ENCODE measurements at regions not wholly inside any gene's neighbourhood (a gene's known extent, or its start where the extent isn't known, plus 50 kb on each side); places are given as distances from the start of the nearest gene placed in this dataset.
"Not testable (repeated sequence)": the region's sequence is repeated elsewhere in the genome, so short reads cannot be mapped to it uniquely, and the experiment has no call there.

DNA sequence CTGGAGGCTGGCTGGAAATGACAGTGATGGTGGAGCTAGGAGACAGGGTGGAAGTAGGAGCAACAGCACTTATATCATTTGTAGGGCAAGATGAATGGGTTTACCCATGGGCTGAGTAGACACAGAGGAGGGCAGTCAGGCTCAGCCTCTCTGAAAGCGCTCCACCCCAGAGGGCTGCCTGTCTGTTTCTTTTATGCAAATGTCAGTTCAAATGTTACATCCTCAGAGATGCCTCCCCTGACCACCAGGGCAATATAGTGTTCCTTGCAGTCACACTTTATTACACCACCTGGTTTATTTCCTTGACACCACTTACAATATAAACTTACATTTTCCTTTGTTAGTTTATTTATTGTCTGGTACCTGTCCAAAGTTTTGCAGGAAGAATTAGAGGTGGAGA is 159.5 kb upstream of the IL12B start:
- Histone ChIP-seq H3K4me3 (ENCODE audit: low read length) (no peak overlapping the region), H3K9me3 (ENCODE audit: control insufficient read depth, low read length) (no peaks in the 10 kb centered on the region), H3K36me3 (ENCODE audit: control insufficient read depth, insufficient read depth, low read length) (no peaks in the 10 kb centered on the region), H3K4me1 (ENCODE audit: control insufficient read depth, insufficient read depth, low read length) (no peaks in the 10 kb centered on the region), H3K9ac (ENCODE audit: low read length) (no peak overlapping the region), H3K27me3 (ENCODE audit: control insufficient read depth, insufficient read depth, low read length) (no peaks in the 10 kb centered on the region)

DNA sequence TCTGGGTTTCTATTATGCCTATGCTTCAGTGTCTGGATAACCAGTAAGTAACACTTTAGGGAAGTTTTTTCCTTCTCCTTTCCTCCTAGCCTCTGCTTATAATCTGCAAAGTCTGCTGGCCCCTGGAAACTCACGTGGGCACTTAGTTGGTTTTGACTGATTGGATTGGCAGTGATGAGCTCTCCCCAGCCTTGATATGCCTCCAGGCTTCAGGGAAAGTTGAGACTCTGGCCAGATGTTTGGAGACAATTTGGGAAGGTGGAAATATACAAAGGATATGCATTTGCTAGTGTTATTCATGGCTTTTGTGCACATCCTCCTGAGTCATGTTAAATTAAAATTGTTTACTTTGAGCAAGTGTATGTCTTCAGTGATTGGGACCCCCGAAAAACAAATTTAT is 160.2 kb upstream of the IL12B start:
- no peaks in the 10 kb centered on the region for H3K9me3 ChIP-seq (ENCODE audit: control insufficient read depth, low read length)
- H3K36me3 ChIP-seq (ENCODE audit: control insufficient read depth, insufficient read depth, low read length), result no peaks in the 10 kb centered on the region
- H3K4me1 ChIP-seq (ENCODE audit: control insufficient read depth, insufficient read depth, low read length), result no peaks in the 10 kb centered on the region
- no peak overlapping the region for H3K4me3 ChIP-seq (ENCODE audit: low read length)
- no peaks in the 10 kb centered on the region for H3K27me3 ChIP-seq (ENCODE audit: control insufficient read depth, insufficient read depth, low read length)
- H3K9ac ChIP-seq (ENCODE audit: low read length), result no peak overlapping the region

DNA sequence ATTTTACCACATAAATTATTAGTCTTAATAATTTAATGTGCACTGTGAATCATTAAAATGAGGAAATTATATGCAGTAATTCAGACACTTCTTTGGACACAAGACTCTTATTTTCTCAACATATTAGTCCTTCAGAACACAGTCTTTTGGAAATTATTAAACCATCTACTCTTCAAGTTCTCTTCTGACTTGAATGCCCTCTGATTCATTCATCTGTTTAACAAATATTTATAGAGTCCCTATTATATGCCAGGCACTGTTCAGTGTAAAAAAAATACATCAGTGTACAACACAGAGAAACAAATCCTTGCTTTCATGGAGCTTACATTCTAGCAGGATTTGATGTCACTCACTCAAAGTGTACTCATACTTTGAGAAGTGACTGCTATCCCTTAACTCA is 163.4 kb upstream of the IL12B start:
- H3K36me3 ChIP-seq (ENCODE audit: control insufficient read depth, insufficient read depth, low read length), result no peaks in the 10 kb centered on the region
- no peak overlapping the region for H3K9ac ChIP-seq (ENCODE audit: low read length)
- no peaks in the 10 kb centered on the region for H3K9me3 ChIP-seq (ENCODE audit: control insufficient read depth, low read length)
- no peaks in the 10 kb centered on the region for H3K4me1 ChIP-seq (ENCODE audit: control insufficient read depth, insufficient read depth, low read length)
- H3K27me3 ChIP-seq (ENCODE audit: control insufficient read depth, insufficient read depth, low read length), result no peaks in the 10 kb centered on the region
- no peak overlapping the region for H3K4me3 ChIP-seq (ENCODE audit: low read length)

DNA sequence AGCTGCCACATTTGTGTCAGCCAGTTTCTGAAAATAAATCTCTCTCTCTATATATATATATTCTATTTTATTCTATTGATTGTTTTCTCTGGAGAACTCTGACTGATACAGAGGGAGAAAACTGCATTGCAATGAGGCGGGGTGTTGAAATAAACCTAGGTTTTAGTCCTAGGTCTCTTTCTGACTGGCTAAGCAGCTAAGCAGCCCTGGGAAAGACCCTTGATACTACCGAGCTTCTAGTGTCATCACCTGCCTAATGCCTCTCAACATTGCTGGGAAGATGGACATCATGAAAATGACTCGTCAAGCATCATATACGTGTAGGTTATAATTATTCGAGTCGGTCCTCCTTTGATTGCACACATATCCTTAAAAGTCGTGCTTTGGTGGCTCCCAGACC is 166.5 kb upstream of the IL12B start:
- Histone ChIP-seq H3K27me3 (ENCODE audit: control insufficient read depth, insufficient read depth, low read length) (no peaks in the 10 kb centered on the region), H3K4me3 (ENCODE audit: low read length) (no peak overlapping the region), H3K36me3 (ENCODE audit: control insufficient read depth, insufficient read depth, low read length) (no peaks in the 10 kb centered on the region), H3K4me1 (ENCODE audit: control insufficient read depth, insufficient read depth, low read length) (no peaks in the 10 kb centered on the region), H3K9me3 (ENCODE audit: control insufficient read depth, low read length) (no peaks in the 10 kb centered on the region), H3K9ac (ENCODE audit: low read length) (no peak overlapping the region)

DNA sequence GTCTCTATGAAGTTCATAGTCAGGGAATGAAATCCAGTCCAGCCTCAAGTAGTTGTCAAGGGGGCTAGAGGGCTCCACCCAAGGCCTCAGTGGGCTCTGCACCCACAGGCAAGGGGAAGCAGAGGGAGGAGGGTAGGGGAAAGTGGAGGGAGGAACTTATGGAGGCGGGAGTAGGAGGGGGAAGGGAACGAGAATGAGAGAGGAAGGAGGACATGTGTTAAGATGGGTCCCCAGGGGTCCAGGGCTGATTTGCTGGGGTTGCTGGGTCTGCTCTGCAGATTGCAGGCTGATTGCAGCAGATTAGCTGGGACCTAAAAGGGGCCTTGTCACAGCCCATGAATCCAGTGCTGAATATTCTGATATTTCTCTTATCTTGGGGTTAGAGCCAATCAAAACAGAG is 166.9 kb upstream of the IL12B start:
- H3K9me3 ChIP-seq (ENCODE audit: control insufficient read depth, low read length), result no peaks in the 10 kb centered on the region
- no peaks in the 10 kb centered on the region for H3K4me1 ChIP-seq (ENCODE audit: control insufficient read depth, insufficient read depth, low read length)
- H3K4me3 ChIP-seq (ENCODE audit: low read length), result no peak overlapping the region
- no peaks in the 10 kb centered on the region for H3K36me3 ChIP-seq (ENCODE audit: control insufficient read depth, insufficient read depth, low read length)
- H3K9ac ChIP-seq (ENCODE audit: low read length), result no peak overlapping the region
- no peaks in the 10 kb centered on the region for H3K27me3 ChIP-seq (ENCODE audit: control insufficient read depth, insufficient read depth, low read length)

DNA sequence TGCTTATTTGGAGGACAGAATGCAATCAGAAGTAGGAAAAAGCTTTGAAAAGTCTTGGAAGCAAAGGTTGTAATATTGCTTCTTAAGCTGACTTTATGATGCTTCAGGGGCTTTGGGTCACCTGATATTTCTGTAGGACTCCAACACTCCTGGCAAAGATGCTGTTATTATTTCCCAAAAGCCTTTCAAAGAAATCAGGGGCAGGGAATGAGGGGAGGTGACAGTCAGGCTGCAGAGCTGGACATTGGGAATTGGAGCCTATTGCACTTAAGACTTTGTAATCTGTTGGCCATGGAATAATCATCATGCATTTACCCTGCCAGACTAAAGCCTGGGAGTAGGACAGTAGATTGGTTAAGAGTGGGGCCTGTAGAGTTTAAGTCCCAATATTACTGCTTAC is 168.3 kb upstream of the IL12B start:
- Histone ChIP-seq H3K4me3 (ENCODE audit: low read length) (no peak overlapping the region), H3K4me1 (ENCODE audit: control insufficient read depth, insufficient read depth, low read length) (no peaks in the 10 kb centered on the region), H3K9me3 (ENCODE audit: control insufficient read depth, low read length) (no peaks in the 10 kb centered on the region), H3K36me3 (ENCODE audit: control insufficient read depth, insufficient read depth, low read length) (no peaks in the 10 kb centered on the region), H3K27me3 (ENCODE audit: control insufficient read depth, insufficient read depth, low read length) (no peaks in the 10 kb centered on the region), H3K9ac (ENCODE audit: low read length) (no peak overlapping the region)

DNA sequence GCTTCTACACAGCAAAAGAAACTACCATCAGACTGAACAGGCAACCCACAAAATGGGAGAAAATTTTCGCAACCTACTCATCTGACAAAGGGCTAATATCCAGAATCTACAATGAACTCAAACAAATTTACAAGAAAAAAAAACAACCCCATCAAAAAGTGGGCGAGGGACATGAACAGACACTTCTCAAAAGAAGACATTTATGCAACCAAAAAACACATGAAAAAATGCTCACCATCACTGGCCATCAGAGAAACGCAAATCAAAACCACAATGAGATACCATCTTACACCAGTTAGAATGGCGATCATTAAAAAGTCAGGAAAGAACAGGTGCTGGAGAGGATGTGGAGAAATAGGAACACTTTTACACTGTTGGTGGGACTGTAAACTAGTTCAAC is 171.8 kb upstream of the IL12B start:
- H3K9me3 ChIP-seq (ENCODE audit: control insufficient read depth, low read length); H3K4me3 ChIP-seq (ENCODE audit: low read length); H3K36me3 ChIP-seq (ENCODE audit: control insufficient read depth, insufficient read depth, low read length); H3K27me3 ChIP-seq (ENCODE audit: control insufficient read depth, insufficient read depth, low read length); H3K4me1 ChIP-seq (ENCODE audit: control insufficient read depth, insufficient read depth, low read length); H3K9ac ChIP-seq (ENCODE audit: low read length): not testable (repeated sequence)

DNA sequence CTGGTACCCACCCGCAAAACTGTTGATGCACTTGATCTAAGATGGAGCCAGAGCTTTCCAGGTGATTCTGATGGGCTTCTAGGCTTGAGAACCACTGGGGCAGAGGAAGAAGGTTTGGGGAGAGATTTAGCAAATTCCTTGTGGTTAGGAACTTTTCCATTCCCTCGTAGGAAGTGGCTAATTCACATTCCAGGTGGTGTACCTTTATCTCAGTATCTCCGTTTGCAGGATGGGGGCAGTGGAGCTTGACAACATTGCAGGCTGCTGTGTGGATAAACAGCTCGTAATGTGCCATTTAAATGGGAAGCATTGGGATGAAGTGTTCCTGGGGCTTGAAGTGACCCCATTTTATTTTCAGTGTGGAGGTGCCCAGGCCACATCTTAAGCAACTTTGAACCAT is 172.9 kb upstream of the IL12B start:
- H3K9me3 ChIP-seq (ENCODE audit: control insufficient read depth, low read length), result no peaks in the 10 kb centered on the region
- no peaks in the 10 kb centered on the region for H3K4me1 ChIP-seq (ENCODE audit: control insufficient read depth, insufficient read depth, low read length)
- no peaks in the 10 kb centered on the region for H3K36me3 ChIP-seq (ENCODE audit: control insufficient read depth, insufficient read depth, low read length)
- H3K27me3 ChIP-seq (ENCODE audit: control insufficient read depth, insufficient read depth, low read length), result no peaks in the 10 kb centered on the region
- H3K9ac ChIP-seq (ENCODE audit: low read length), result no peak overlapping the region
- no peak overlapping the region for H3K4me3 ChIP-seq (ENCODE audit: low read length)

DNA sequence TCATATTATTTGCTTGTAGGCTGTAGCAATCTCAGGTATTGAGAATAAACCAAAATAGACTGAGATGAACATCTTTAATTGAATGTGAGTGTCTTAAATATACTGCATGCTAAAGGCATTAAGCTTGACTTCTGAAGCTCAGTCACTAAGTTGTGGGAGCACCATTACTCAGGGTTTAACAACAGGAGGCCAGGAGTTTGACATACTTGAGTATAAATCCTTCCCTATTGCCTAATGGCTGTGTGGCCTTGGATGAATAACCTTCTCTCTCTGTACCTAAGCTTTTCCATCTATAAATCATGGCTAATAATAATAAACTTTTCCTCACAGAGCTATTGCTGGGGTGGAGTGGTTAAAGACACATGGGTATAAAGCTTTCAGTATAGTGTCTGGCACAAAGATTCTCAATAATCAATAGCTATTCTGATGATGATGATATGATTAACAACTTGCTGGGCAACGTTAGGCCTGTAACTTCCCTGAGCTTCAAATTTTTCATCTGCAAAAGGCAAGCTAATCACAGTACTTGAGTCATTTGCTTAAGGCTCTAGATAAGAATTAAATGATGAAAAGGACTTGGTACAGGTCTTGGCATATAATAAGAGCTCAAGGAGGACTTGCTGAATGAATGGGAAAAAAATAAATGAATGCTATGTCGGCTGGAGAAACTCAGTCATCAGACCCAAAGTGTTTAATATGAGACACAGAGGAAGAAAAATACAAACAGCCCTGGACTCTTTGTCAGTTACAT is 174.0 kb upstream of the IL12B start:
- Histone ChIP-seq H3K9ac (ENCODE audit: low read length) (no peak overlapping the region), H3K27me3 (ENCODE audit: control insufficient read depth, insufficient read depth, low read length) (no peaks in the 10 kb centered on the region), H3K36me3 (ENCODE audit: control insufficient read depth, insufficient read depth, low read length) (no peaks in the 10 kb centered on the region), H3K4me1 (ENCODE audit: control insufficient read depth, insufficient read depth, low read length) (no peaks in the 10 kb centered on the region), H3K4me3 (ENCODE audit: low read length) (no peak overlapping the region), H3K9me3 (ENCODE audit: control insufficient read depth, low read length) (no peaks in the 10 kb centered on the region)

DNA sequence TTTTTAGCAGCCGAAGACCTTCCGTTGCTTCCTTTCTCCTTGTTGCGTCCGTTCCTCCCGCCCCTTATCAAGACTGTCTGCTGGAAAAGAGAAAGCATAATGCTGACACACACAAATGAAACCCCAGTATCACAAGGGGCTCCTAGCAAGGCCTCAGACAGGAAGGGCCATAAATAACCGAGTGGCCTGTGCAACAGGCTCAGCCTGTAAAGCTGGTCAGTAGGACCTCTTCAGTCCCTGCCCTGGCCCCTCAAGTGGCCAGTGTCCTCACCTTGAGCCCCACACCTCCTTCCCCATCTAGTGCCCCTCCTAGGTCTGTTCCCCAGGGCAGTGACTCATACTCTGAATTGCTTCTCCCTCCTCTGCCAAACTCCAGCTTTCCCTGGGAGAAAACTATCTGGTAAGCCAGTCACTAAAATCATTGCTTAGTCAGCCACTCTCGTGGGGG is 174.6 kb upstream of the IL12B start:
- Histone ChIP-seq H3K9ac (ENCODE audit: low read length) (no peak overlapping the region), H3K4me1 (ENCODE audit: control insufficient read depth, insufficient read depth, low read length) (no peaks in the 10 kb centered on the region), H3K27me3 (ENCODE audit: control insufficient read depth, insufficient read depth, low read length) (no peaks in the 10 kb centered on the region), H3K36me3 (ENCODE audit: control insufficient read depth, insufficient read depth, low read length) (no peaks in the 10 kb centered on the region), H3K9me3 (ENCODE audit: control insufficient read depth, low read length) (no peaks in the 10 kb centered on the region), H3K4me3 (ENCODE audit: low read length) (no peak overlapping the region)

DNA sequence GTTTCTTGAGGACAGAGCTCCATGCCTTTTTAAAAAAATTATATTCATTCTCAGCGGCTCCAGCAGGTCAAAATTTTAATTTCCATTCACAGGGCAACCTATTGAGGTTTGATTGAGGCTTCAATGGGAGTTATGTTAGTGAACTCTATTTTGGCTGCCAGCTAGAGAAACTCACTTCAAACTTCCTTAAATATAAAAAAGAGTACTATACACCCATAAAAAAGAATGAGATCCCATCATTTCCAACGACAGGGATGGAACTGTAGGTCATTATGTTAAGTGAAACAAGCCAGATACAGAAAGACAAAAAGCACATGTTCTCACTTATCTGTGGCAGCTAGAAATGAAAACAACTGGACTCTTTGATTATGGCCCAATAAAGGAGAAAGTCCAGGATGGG is 176.8 kb upstream of the IL12B start:
- no peaks in the 10 kb centered on the region for H3K4me1 ChIP-seq (ENCODE audit: control insufficient read depth, insufficient read depth, low read length)
- H3K27me3 ChIP-seq (ENCODE audit: control insufficient read depth, insufficient read depth, low read length), result no peaks in the 10 kb centered on the region
- no peaks in the 10 kb centered on the region for H3K36me3 ChIP-seq (ENCODE audit: control insufficient read depth, insufficient read depth, low read length)

DNA sequence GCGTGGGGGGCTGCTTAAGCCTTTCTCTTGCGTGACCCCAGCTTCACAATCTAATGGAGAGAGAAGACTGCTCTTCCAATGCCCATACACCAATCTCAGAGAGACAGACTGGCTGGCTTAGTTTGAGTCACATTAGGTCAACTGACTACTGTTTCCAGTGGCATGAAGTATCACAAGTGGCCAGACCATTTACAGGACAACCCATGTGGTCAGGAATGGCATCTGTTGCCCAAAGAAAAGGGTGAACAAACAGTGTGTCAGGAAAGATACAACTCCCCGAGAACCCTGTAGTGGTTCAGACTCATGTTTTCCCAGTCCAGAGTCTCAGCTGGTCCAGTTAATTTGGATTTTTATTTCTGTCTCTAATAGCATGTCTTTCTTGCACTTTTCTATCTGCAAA is 177.4 kb upstream of the IL12B start:
- H3K9ac ChIP-seq (ENCODE audit: low read length), result no peak overlapping the region

More for the DNA sequence above, 176.8 kb upstream of the IL12B start:
- Histone ChIP-seq H3K9ac (ENCODE audit: low read length) (no peak overlapping the region), H3K4me3 (ENCODE audit: low read length) (no peak overlapping the region), H3K9me3 (ENCODE audit: control insufficient read depth, low read length) (no peaks in the 10 kb centered on the region)

DNA sequence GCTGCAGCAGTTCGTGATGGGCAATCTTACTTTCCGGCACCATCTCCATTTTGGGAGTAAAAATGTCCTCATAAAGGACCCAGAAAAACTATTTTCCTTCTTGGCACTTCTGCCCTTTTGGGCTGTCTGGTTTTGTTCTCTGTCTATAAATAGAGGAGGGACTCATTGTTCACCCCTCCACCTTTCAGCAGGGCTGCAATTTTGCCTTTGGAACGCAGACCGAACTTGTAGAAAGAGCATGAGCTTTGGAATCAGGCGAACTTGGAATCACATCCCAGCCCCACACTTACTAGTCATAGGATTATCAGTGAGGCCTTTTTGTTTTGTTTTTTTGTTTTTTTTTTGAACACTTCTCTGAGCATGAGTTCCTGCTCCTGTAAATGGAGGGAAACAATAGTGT is 178.1 kb upstream of the IL12B start:
- Histone ChIP-seq H3K9me3 (ENCODE audit: control insufficient read depth, low read length) (no peaks in the 10 kb centered on the region), H3K4me3 (ENCODE audit: low read length) (no peak overlapping the region), H3K4me1 (ENCODE audit: control insufficient read depth, insufficient read depth, low read length) (no peaks in the 10 kb centered on the region), H3K9ac (ENCODE audit: low read length) (no peak overlapping the region), H3K36me3 (ENCODE audit: control insufficient read depth, insufficient read depth, low read length) (no peaks in the 10 kb centered on the region), H3K27me3 (ENCODE audit: control insufficient read depth, insufficient read depth, low read length) (no peaks in the 10 kb centered on the region)

More for the DNA sequence above, 177.4 kb upstream of the IL12B start:
- Histone ChIP-seq H3K9me3 (ENCODE audit: control insufficient read depth, low read length) (no peaks in the 10 kb centered on the region), H3K27me3 (ENCODE audit: control insufficient read depth, insufficient read depth, low read length) (no peaks in the 10 kb centered on the region), H3K36me3 (ENCODE audit: control insufficient read depth, insufficient read depth, low read length) (no peaks in the 10 kb centered on the region), H3K4me3 (ENCODE audit: low read length) (no peak overlapping the region), H3K4me1 (ENCODE audit: control insufficient read depth, insufficient read depth, low read length) (no peaks in the 10 kb centered on the region)

Measured in mucosa of stomach (tissue), 1 donor.